CD14-positive monocyte (primary cell): ENCODE measurements at regions not wholly inside any gene's neighbourhood (a gene's known extent, or its start where the extent isn't known, plus 50 kb on each side); places are given as distances from the start of the nearest gene placed in this dataset.

Experiments used
- DNase-seq, 3 donors: peaks; one replicate each; pipeline ENCODE4 v3.0.0-alpha.2; 2011 to 2022
- H2AFZ ChIP-seq: 2 replicates; pipeline ENCODE4 v1.6.0; 2012; ENCODE audit warnings: mild to moderate bottlenecking, low read depth, low read length, inconsistent platforms; ENCODE audit not compliant: insufficient read depth, poor library complexity, severe bottlenecking
- H3K27ac ChIP-seq, 2 donors: 1 replicate in 1 of 2; 2 replicates in 1 of 2; pipeline ENCODE4 v1.5.1; 2012 to 2013; ENCODE audit warnings: low read length in 2 of 2, control low read depth in 1 of 2, inconsistent platforms in 1 of 2, low read depth in 1 of 2, mild to moderate bottlenecking in 1 of 2
- H3K27me3 ChIP-seq, 2 donors: one replicate each; pipeline versions ENCODE4 v1.6.0 to v1.6.1; 2011 to 2013; ENCODE audit warnings: low read length in 2 of 2; ENCODE audit not compliant: control insufficient read depth in 2 of 2, insufficient read depth in 2 of 2
- H3K36me3 ChIP-seq, 2 donors: replicated peaks in 1 of 2; 1 replicate in 1 of 2; 2 replicates in 1 of 2; pipeline versions ENCODE4 v1.5.1 to v1.6.1; 2012 to 2013; ENCODE audit warnings: low read length in 2 of 2, control low read depth in 1 of 2, inconsistent platforms in 1 of 2, mild to moderate bottlenecking in 1 of 2; ENCODE audit not compliant: insufficient read depth in 2 of 2, control insufficient read depth in 1 of 2
- H3K4me1 ChIP-seq, 2 donors: 1 replicate in 1 of 2; 2 replicates in 1 of 2; pipeline versions ENCODE4 v1.5.1 to v1.6.1; 2012 to 2013; ENCODE audit warnings: low read length in 2 of 2, control low read depth in 1 of 2, inconsistent platforms in 1 of 2, mild to moderate bottlenecking in 1 of 2, moderate library complexity in 1 of 2; ENCODE audit not compliant: insufficient read depth in 2 of 2, control insufficient read depth in 1 of 2
- H3K4me2 ChIP-seq: replicated peaks from 2 replicates; pipeline ENCODE3; 2012; ENCODE audit warnings: low read length, moderate library complexity, mild to moderate bottlenecking; ENCODE audit not compliant: poor library complexity, severe bottlenecking; ENCODE audit errors: extremely low read depth
- H3K4me3 ChIP-seq, 3 experiments: fragments of 200-600 bp in 1 of 3; sonication (generic) in 1 of 3; replicated peaks in 1 of 3; 1 replicate in 2 of 3; 2 replicates in 1 of 3; pipeline ENCODE4 v1.5.1; 2011 to 2013; ENCODE audit warnings: low read length in 3 of 3, mild to moderate bottlenecking in 3 of 3, control low read depth in 2 of 3, low read depth in 2 of 3, inconsistent platforms in 1 of 3, moderate library complexity in 1 of 3
- H3K79me2 ChIP-seq: 2 replicates; pipeline ENCODE4 v1.6.0; 2012; ENCODE audit warnings: mild to moderate bottlenecking, control low read depth, inconsistent platforms, low read length, moderate library complexity; ENCODE audit not compliant: insufficient read depth
- H3K9ac ChIP-seq: 2 replicates; pipeline ENCODE4 v1.6.0; 2017; ENCODE audit warnings: low read length, mild to moderate bottlenecking; ENCODE audit not compliant: insufficient read depth, poor library complexity, severe bottlenecking
- H3K9me3 ChIP-seq, 2 donors: replicated peaks in 1 of 2; 1 replicate in 1 of 2; 2 replicates in 1 of 2; pipeline versions ENCODE4 v1.5.1 to v1.6.1; 2012 to 2013; ENCODE audit warnings: low read length in 2 of 2, control low read depth in 1 of 2; ENCODE audit not compliant: control insufficient read depth in 1 of 2, insufficient read depth in 1 of 2
- H4K20me1 ChIP-seq: 2 replicates; pipeline ENCODE4 v1.6.0; 2012; ENCODE audit warnings: mild to moderate bottlenecking, low read length, control low read depth, moderate library complexity; ENCODE audit not compliant: insufficient read depth
- H3K27ac Mint-ChIP-seq, 7 donors: one replicate each; pipeline ENCODE4 v1.8.0; 2020; ENCODE audit warnings: mild to moderate bottlenecking in 7 of 7, mixed read lengths in 7 of 7, moderate library complexity in 6 of 7, inconsistent platforms in 2 of 7
- H3K27me3 Mint-ChIP-seq, 3 donors: one replicate each; pipeline ENCODE4 v1.8.0; 2021 to 2022; ENCODE audit warnings: low read depth in 3 of 3, mild to moderate bottlenecking in 3 of 3, mixed read lengths in 3 of 3, moderate library complexity in 3 of 3, inconsistent platforms in 1 of 3
- H3K36me3 Mint-ChIP-seq, 2 donors: one replicate each; pipeline ENCODE4 v1.8.0; 2020; ENCODE audit warnings: mixed read lengths in 2 of 2, inconsistent platforms in 1 of 2, mild to moderate bottlenecking in 1 of 2
- H3K4me1 Mint-ChIP-seq: one replicate; pipeline ENCODE4 v1.8.0; 2020; ENCODE audit warnings: mild to moderate bottlenecking, mixed read lengths
- H3K4me3 Mint-ChIP-seq, 2 donors: one replicate each; pipeline ENCODE4 v1.8.0; 2020; ENCODE audit warnings: mild to moderate bottlenecking in 2 of 2, mixed read lengths in 2 of 2, moderate library complexity in 1 of 2
- H3K9me3 Mint-ChIP-seq, 7 donors: one replicate each; pipeline ENCODE4 v1.8.0; 2020 to 2022; ENCODE audit warnings: mixed read lengths in 7 of 7, mild to moderate bottlenecking in 6 of 7, moderate library complexity in 6 of 7, inconsistent platforms in 2 of 7
- CTCF ChIP-seq: fragments of 200-600 bp; IDR thresholded peaks from one replicate; pipeline ENCODE4 v1.8.0; 2022; ENCODE audit warnings: antibody characterized with exemption, mild to moderate bottlenecking
- WGBS: methylation state at CpG from one replicate; pipeline ENCODE4 v1.1.5; 2013; ENCODE audit warnings: missing lambda C conversion rate; ENCODE audit not compliant: insufficient coverage; 5-methylcytosine and 5-hydroxymethylcytosine counted together
- intact Hi-C, 2 donors: fragments of 100-400 bp; cut with micrococcal nuclease; formaldehyde crosslinking; loops; one replicate each; pipeline versions ENCODE4 v1.15.0 to v1.15.1; 2023

- Mint-ChIP-seq H3K36me3 (no peaks in the 10 kb centered on the region), H3K27me3 (peaks cover 0 to 5% (median 2%) of the 10 kb centered on the region in 3 donors), H3K27ac (peak overlapping the region in 1 of 7 donors; percentile 2), H3K4me3 (no peak overlapping the region), H3K9me3 (peaks cover 0 to 4% (median 2%) of the 10 kb centered on the region in 7 donors), H3K4me1 (no peaks in the 10 kb centered on the region)
- Histone ChIP-seq H3K79me2 (no peaks in the 10 kb centered on the region), H3K36me3 (no peaks in the 10 kb centered on the region), H3K27ac (no peak overlapping the region), H3K4me1 (no peaks in the 10 kb centered on the region), H3K9me3 (no peaks in the 10 kb centered on the region), H4K20me1 (no peaks in the 10 kb centered on the region), H2AFZ (no peak overlapping the region), H3K27me3 (no peaks in the 10 kb centered on the region), H3K4me2 (no peak overlapping the region), H3K4me3 (no peak overlapping the region), H3K9ac (no peak overlapping the region)
- no peak for DNase-seq
- intact Hi-C loops, result no loop called here
- WGBS, result 86% methylated on average over 5 of the region's 5 CpGs
- no peak for TF ChIP-seq CTCF
These were observed 146.1 kb upstream of the KBTBD8 start for GRCh38 chr3:66851894-66852613.

GRCh38 chr3:66854601-66855151 is 143.4 kb upstream of the KBTBD8 start:
- no peak overlapping the region for H2AFZ ChIP-seq
- TF ChIP-seq CTCF, result no peak
- DNase-seq, result no peak
- Mint-ChIP-seq H3K4me3 (no peak overlapping the region), H3K36me3 (no peaks in the 10 kb centered on the region), H3K4me1 (no peaks in the 10 kb centered on the region), H3K27me3 (peaks cover 0 to 4% (median 2%) of the 10 kb centered on the region in 3 donors), H3K27ac (no peak overlapping the region), H3K9me3 (peaks cover 0 to 14% (median 6%) of the 10 kb centered on the region in 7 donors)
- no peaks in the 10 kb centered on the region for H3K4me1 ChIP-seq
- no peaks in the 10 kb centered on the region for H3K27me3 ChIP-seq
- no peak overlapping the region for H3K27ac ChIP-seq
- H3K79me2 ChIP-seq, result no peaks in the 10 kb centered on the region
- intact Hi-C loops, result no loop called here
- H3K4me2 ChIP-seq, result no peak overlapping the region
- H3K4me3 ChIP-seq, result no peak overlapping the region
- 60% methylated on average over 2 of the region's 4 CpGs for WGBS
- H3K9ac ChIP-seq, result no peak overlapping the region
- no peaks in the 10 kb centered on the region for H4K20me1 ChIP-seq
- no peaks in the 10 kb centered on the region for H3K36me3 ChIP-seq
- peaks cover 0 to 12% of the 10 kb centered on the region in 2 donors for H3K9me3 ChIP-seq
